SK-N-SH treated with all-trans-retinoic acid at 6 μM for 48 hours (cell line): ENCODE measurements at regions not wholly inside any gene's neighbourhood (a gene's known extent, or its start where the extent isn't known, plus 50 kb on each side); places are given as distances from the start of the nearest gene placed in this dataset.

Experiments used
- ATAC-seq: fragments of 200-7000 bp; cut with Tn5 transposase; 3 replicates; pipeline ENCODE4 v1.9.1; 2020; ENCODE audit warnings: mild to moderate bottlenecking, moderate library complexity
- BACH2 ChIP-seq: fragments of 250-450 bp; sonication (Bioruptor Pico); IDR thresholded peaks from 2 replicates; pipeline ENCODE4 v1.9.0; 2021; ENCODE audit warnings: mild to moderate bottlenecking, borderline replicate concordance
- CREB5 ChIP-seq: fragments of 250-450 bp; sonication (Bioruptor Pico); IDR thresholded peaks from 2 replicates; pipeline ENCODE4 v1.5.1; 2020; ENCODE audit warnings: low read depth, mild to moderate bottlenecking, moderate library complexity
- CSDC2 ChIP-seq: fragments of 250-450 bp; sonication (Bioruptor Pico); IDR thresholded peaks from 2 replicates; pipeline ENCODE4 v1.5.0; 2020; ENCODE audit warnings: mild to moderate bottlenecking, moderate library complexity
- ESRRG ChIP-seq: fragments of 250-450 bp; sonication (Bioruptor Pico); IDR thresholded peaks from 2 replicates; pipeline ENCODE4 v1.6.1; 2021; ENCODE audit warnings: mild to moderate bottlenecking
- GLIS3 ChIP-seq: fragments of 250-450 bp; sonication (Bioruptor Pico); IDR thresholded peaks from 2 replicates; pipeline ENCODE4 v1.5.0; 2020; ENCODE audit warnings: mild to moderate bottlenecking, moderate library complexity
- ISL1 ChIP-seq: fragments of 250-450 bp; sonication (Bioruptor Pico); IDR thresholded peaks from 2 replicates; pipeline ENCODE4 v2.1.2; 2022; ENCODE audit warnings: mild to moderate bottlenecking, moderate library complexity
- PATZ1 ChIP-seq: fragments of 250-450 bp; sonication (Bioruptor Pico); IDR thresholded peaks from 2 replicates; pipeline ENCODE4 v1.8.0; 2020; ENCODE audit warnings: mild to moderate bottlenecking, moderate library complexity, borderline replicate concordance
- POU6F1 ChIP-seq: fragments of 250-450 bp; sonication (Bioruptor Pico); IDR thresholded peaks from 2 replicates; pipeline ENCODE4 v1.8.0; 2021; ENCODE audit warnings: low read depth, mild to moderate bottlenecking, moderate library complexity, borderline replicate concordance
- PPARA ChIP-seq: fragments of 250-450 bp; sonication (Bioruptor Pico); IDR thresholded peaks from 2 replicates; pipeline ENCODE4 v1.5.0; 2020; ENCODE audit warnings: mild to moderate bottlenecking, borderline replicate concordance
- RARB ChIP-seq: fragments of 250-450 bp; sonication (Bioruptor Pico); IDR thresholded peaks from 2 replicates; pipeline ENCODE4 v1.8.0; 2021; ENCODE audit warnings: mild to moderate bottlenecking, moderate library complexity
- SNAI2 ChIP-seq: fragments of 250-450 bp; sonication (Bioruptor Pico); IDR thresholded peaks from 2 replicates; pipeline ENCODE4 v1.5.0; 2020; ENCODE audit warnings: mild to moderate bottlenecking, moderate library complexity
- TCF4 ChIP-seq: fragments of 250-450 bp; sonication (Bioruptor Pico); IDR thresholded peaks from 2 replicates; pipeline ENCODE4 v1.8.0; 2021; ENCODE audit warnings: mild to moderate bottlenecking, moderate library complexity, borderline replicate concordance
- TOX ChIP-seq: fragments of 250-450 bp; sonication (Bioruptor Pico); IDR thresholded peaks from 2 replicates; pipeline ENCODE4 v1.8.0; 2021; ENCODE audit warnings: mild to moderate bottlenecking, moderate library complexity, borderline replicate concordance
- TSHZ2 ChIP-seq: fragments of 250-450 bp; sonication (Bioruptor Pico); IDR thresholded peaks from 2 replicates; pipeline ENCODE4 v1.5.0; 2020; ENCODE audit warnings: mild to moderate bottlenecking, moderate library complexity
- ZFP3 ChIP-seq: fragments of 250-450 bp; sonication (Bioruptor Pico); IDR thresholded peaks from 2 replicates; pipeline ENCODE4 v1.5.0; 2020; ENCODE audit warnings: mild to moderate bottlenecking, moderate library complexity
- ZFP30 ChIP-seq: fragments of 450-650 bp; formaldehyde crosslinking; IDR thresholded peaks from 2 replicates; pipeline ENCODE4 v1.5.0; 2022; ENCODE audit warnings: mild to moderate bottlenecking, moderate library complexity
- ZNF70 ChIP-seq: fragments of 450-650 bp; formaldehyde crosslinking; IDR thresholded peaks from 2 replicates; pipeline ENCODE4 v1.5.0; 2020; ENCODE audit warnings: mild to moderate bottlenecking, moderate library complexity
- ZNF8 ChIP-seq: fragments of 450-650 bp; formaldehyde crosslinking; IDR thresholded peaks from 2 replicates; pipeline ENCODE4 v1.5.0; 2020; ENCODE audit warnings: mild to moderate bottlenecking, moderate library complexity

- TF ChIP-seq PATZ1 (CRISPR knock-in tag) (no peak), GLIS3 (no peak), PPARA (no peak), ZNF8 (CRISPR knock-in tag) (no peak), SNAI2 (no peak), ESRRG (no peak), TOX (no peak)
These were observed 155.0 kb upstream of the HES1 start (continued) for GRCh38 chr3:193980905-193981304.

- no peak for TF ChIP-seq CREB5 (CRISPR knock-in tag)
- no peak for TF ChIP-seq TOX
- no peak for ATAC-seq
These were observed 154.4 kb upstream of the HES1 start for GRCh38 chr3:193981504-193981903.

GRCh38 chr3:193982258-193982659, 153.7 kb upstream of the HES1 start:
- TF ChIP-seq ZFP3 = no peak
- TF ChIP-seq CSDC2 (CRISPR knock-in tag) = no peak
- TF ChIP-seq TSHZ2 (CRISPR knock-in tag) = no peak
- no peak for TF ChIP-seq TCF4 (CRISPR knock-in tag)
- TF ChIP-seq ZFP30 (CRISPR knock-in tag) = no peak
- no peak for TF ChIP-seq ZNF70 (CRISPR knock-in tag)
- no peak for ATAC-seq

- TF ChIP-seq CREB5 (CRISPR knock-in tag) (no peak), BACH2 (no peak), ZNF70 (CRISPR knock-in tag) (no peak), POU6F1 (no peak), PATZ1 (CRISPR knock-in tag) (no peak), ISL1 (no peak), TCF4 (CRISPR knock-in tag) (no peak), RARB (CRISPR knock-in tag) (no peak)
- no peak for ATAC-seq
These were observed 151.8 kb upstream of the HES1 start for GRCh38 chr3:193983846-193984818.
